Hepatocyte (in vitro differentiated cells): ENCODE measurements at regions not wholly inside any gene's neighbourhood (a gene's known extent, or its start where the extent isn't known, plus 50 kb on each side); places are given as distances from the start of the nearest gene placed in this dataset.
"Not testable (repeated sequence)": the region's sequence is repeated elsewhere in the genome, so short reads cannot be mapped to it uniquely, and the experiment has no call there.

ENCODE experiments used
- DNase-seq: peaks from one replicate; pipeline ENCODE4 v3.0.0-alpha.2; 2016; ENCODE audit warnings: low spot score
- H2AFZ ChIP-seq: fragments of 200-600 bp; sonication (generic); 2 replicates; pipeline ENCODE4 v1.6.0; 2016; ENCODE audit warnings: antibody characterized with exemption, mild to moderate bottlenecking
- H3K27ac ChIP-seq: fragments of 200-600 bp; sonication (generic); 2 replicates; pipeline ENCODE4 v1.5.1; 2016; ENCODE audit warnings: mild to moderate bottlenecking
- H3K27me3 ChIP-seq: fragments of 200-600 bp; sonication (generic); 2 replicates; pipeline ENCODE4 v1.6.1; 2016
- H3K36me3 ChIP-seq: fragments of 200-600 bp; sonication (generic); replicated peaks from 2 replicates; pipeline ENCODE4 v1.5.1; 2016; ENCODE audit warnings: low read depth; ENCODE audit not compliant: insufficient read depth
- H3K4me1 ChIP-seq: fragments of 200-600 bp; sonication (generic); 2 replicates; pipeline ENCODE4 v1.5.1; 2016; ENCODE audit warnings: mild to moderate bottlenecking, moderate library complexity; ENCODE audit not compliant: insufficient read depth
- H3K4me2 ChIP-seq: fragments of 200-600 bp; sonication (generic); 2 replicates; pipeline ENCODE4 v1.6.0; 2016
- H3K4me3 ChIP-seq: fragments of 200-600 bp; sonication (generic); 2 replicates; pipeline ENCODE4 v1.5.1; 2016; ENCODE audit warnings: mild to moderate bottlenecking
- H3K79me2 ChIP-seq: fragments of 200-600 bp; sonication (generic); 2 replicates; pipeline ENCODE4 v1.6.0; 2017; ENCODE audit warnings: mild to moderate bottlenecking
- H3K9me2 ChIP-seq: fragments of 200-600 bp; sonication (generic); replicated peaks from 2 replicates; pipeline ENCODE4 v1.6.0; 2017; ENCODE audit warnings: mild to moderate bottlenecking; ENCODE audit not compliant: insufficient read depth
- H3K9me3 ChIP-seq: fragments of 200-600 bp; sonication (generic); 2 replicates; pipeline ENCODE4 v1.5.1; 2016; ENCODE audit warnings: low read depth, mild to moderate bottlenecking
- H4K20me1 ChIP-seq: fragments of 200-600 bp; sonication (generic); 2 replicates; pipeline ENCODE4 v1.6.0; 2016; ENCODE audit warnings: mild to moderate bottlenecking; ENCODE audit not compliant: insufficient read depth, poor library complexity, severe bottlenecking
- EZH2 ChIP-seq: fragments of 200-600 bp; sonication (generic); IDR thresholded peaks from 2 replicates; pipeline ENCODE4 v1.6.1; 2016; ENCODE audit warnings: antibody characterized with exemption, mild to moderate bottlenecking, borderline replicate concordance
- EZH2phosphoT487 ChIP-seq: fragments of 200-600 bp; sonication (generic); IDR thresholded peaks from one replicate; pipeline ENCODE4 v1.6.1; 2018; ENCODE audit warnings: antibody characterized with exemption, mild to moderate bottlenecking, low read depth, moderate library complexity; ENCODE audit not compliant: unreplicated experiment, severe bottlenecking
- WGBS: methylation state at CpG from one replicate; pipeline ENCODE4 v1.1.6; 2016; ENCODE audit warnings: low lambda C conversion rate; ENCODE audit errors: missing lambda C conversion rate; 5-methylcytosine and 5-hydroxymethylcytosine counted together
- TF ChIP-seq, protein P1 (sequence below): fragments of 200-600 bp; sonication (generic); IDR thresholded peaks from 2 replicates; pipeline ENCODE4 v1.5.1; 2016; ENCODE audit warnings: antibody characterized with exemption, mild to moderate bottlenecking; ENCODE audit not compliant: poor library complexity

GRCh38 chr1:112826217-112826944 lies 111.2 kb upstream of the PPM1J start:
- no peak for DNase-seq
- peaks cover 8% of the 10 kb centered on the region for H3K4me1 ChIP-seq
- H3K27ac ChIP-seq = peak overlapping the region; percentile 4
- no peak for TF ChIP-seq EZH2phosphoT487
- TF ChIP-seq, protein P1, sequence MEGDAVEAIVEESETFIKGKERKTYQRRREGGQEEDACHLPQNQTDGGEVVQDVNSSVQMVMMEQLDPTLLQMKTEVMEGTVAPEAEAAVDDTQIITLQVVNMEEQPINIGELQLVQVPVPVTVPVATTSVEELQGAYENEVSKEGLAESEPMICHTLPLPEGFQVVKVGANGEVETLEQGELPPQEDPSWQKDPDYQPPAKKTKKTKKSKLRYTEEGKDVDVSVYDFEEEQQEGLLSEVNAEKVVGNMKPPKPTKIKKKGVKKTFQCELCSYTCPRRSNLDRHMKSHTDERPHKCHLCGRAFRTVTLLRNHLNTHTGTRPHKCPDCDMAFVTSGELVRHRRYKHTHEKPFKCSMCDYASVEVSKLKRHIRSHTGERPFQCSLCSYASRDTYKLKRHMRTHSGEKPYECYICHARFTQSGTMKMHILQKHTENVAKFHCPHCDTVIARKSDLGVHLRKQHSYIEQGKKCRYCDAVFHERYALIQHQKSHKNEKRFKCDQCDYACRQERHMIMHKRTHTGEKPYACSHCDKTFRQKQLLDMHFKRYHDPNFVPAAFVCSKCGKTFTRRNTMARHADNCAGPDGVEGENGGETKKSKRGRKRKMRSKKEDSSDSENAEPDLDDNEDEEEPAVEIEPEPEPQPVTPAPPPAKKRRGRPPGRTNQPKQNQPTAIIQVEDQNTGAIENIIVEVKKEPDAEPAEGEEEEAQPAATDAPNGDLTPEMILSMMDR = no peak
- no peak for TF ChIP-seq EZH2
- H3K4me2 ChIP-seq = peak overlapping the region; percentile 32
- no peaks in the 10 kb centered on the region for H3K27me3 ChIP-seq
- H4K20me1 ChIP-seq = no peaks in the 10 kb centered on the region
- no peaks in the 10 kb centered on the region for H3K36me3 ChIP-seq
- no peaks in the 10 kb centered on the region for H3K79me2 ChIP-seq
- H3K9me2 ChIP-seq = no peaks in the 10 kb centered on the region
- peak overlapping the region; percentile 25 for H2AFZ ChIP-seq
- 44% methylated on average over 16 of the region's 16 CpGs for WGBS
- H3K4me3 ChIP-seq = no peak overlapping the region
- no peaks in the 10 kb centered on the region for H3K9me3 ChIP-seq

- WGBS = 74% methylated on average over 7 of the region's 7 CpGs
These were observed 110.6 kb upstream of the PPM1J start for GRCh38 chr1:112825563-112826216.

DNA sequence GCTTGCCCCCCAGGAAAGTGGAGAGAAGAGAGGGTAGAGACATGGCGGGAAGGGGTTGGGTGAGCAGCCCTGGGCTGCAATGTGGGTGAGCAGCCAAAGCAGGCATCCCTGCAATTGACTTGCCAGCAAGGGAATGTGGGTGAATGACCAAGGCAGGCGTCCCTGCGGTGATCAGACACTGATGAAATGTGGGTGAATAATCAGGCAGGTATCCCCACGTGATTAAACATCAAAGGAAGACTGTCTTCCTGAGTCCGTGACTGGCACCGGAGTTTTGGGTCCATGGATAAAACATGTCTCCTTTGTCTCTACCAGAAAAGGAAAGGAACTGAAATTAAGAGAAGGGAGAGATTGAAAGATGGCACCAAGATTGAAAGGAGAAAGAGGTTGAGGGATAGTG lies 109.9 kb upstream of the PPM1J start:
- H3K79me2 ChIP-seq, H4K20me1 ChIP-seq, H3K27ac ChIP-seq, H2AFZ ChIP-seq, H3K4me3 ChIP-seq, H3K4me2 ChIP-seq, H3K36me3 ChIP-seq, H3K9me3 ChIP-seq, H3K27me3 ChIP-seq, H3K4me1 ChIP-seq, H3K9me2 ChIP-seq, DNase-seq: not testable (repeated sequence)
- WGBS = 81% methylated on average over 6 of the region's 6 CpGs

More at GRCh38 chr1:112825563-112826216, 110.6 kb upstream of the PPM1J start:
- H4K20me1 ChIP-seq, H3K36me3 ChIP-seq, H3K9me3 ChIP-seq, H3K27me3 ChIP-seq, H3K9me2 ChIP-seq, H3K79me2 ChIP-seq, H2AFZ ChIP-seq, H3K4me3 ChIP-seq, H3K4me1 ChIP-seq, DNase-seq, H3K27ac ChIP-seq: not testable (repeated sequence)
- H3K4me2 ChIP-seq = peak overlapping the region; percentile 32

GRCh38 chr1:112821307-112822063 lies 106.4 kb upstream of the PPM1J start:
- H3K4me3 ChIP-seq, H2AFZ ChIP-seq, H3K9me3 ChIP-seq, H3K79me2 ChIP-seq, H4K20me1 ChIP-seq, DNase-seq, H3K36me3 ChIP-seq, H3K4me2 ChIP-seq, H3K9me2 ChIP-seq, H3K27me3 ChIP-seq, H3K27ac ChIP-seq: not testable (repeated sequence)
- WGBS = 89% methylated on average over 7 of the region's 7 CpGs
- peaks cover 12% of the 10 kb centered on the region for H3K4me1 ChIP-seq
